Rectal smooth muscle tissue (tissue), 1 donor: ENCODE measurements at regions not wholly inside any gene's neighbourhood (a gene's known extent, or its start where the extent isn't known, plus 50 kb on each side); places are given as distances from the start of the nearest gene placed in this dataset.

Experiments used
- H3K27ac ChIP-seq: one replicate; pipeline ENCODE4 v1.7.0; 2013; ENCODE audit warnings: low read depth, low read length, inconsistent platforms
- H3K27me3 ChIP-seq: one replicate; pipeline ENCODE4 v1.7.0; 2013; ENCODE audit warnings: low read length; ENCODE audit not compliant: control insufficient read depth, insufficient read depth
- H3K36me3 ChIP-seq: one replicate; pipeline ENCODE4 v1.7.0; 2013; ENCODE audit warnings: low read length; ENCODE audit not compliant: control insufficient read depth, insufficient read depth
- H3K4me1 ChIP-seq: one replicate; pipeline ENCODE4 v1.7.0; 2013; ENCODE audit warnings: low read length; ENCODE audit not compliant: control insufficient read depth, insufficient read depth
- H3K4me3 ChIP-seq: one replicate; pipeline ENCODE4 v1.7.0; 2013; ENCODE audit warnings: low read length
- H3K9ac ChIP-seq: one replicate; pipeline ENCODE4 v1.7.0; 2013; ENCODE audit warnings: low read length

DNA sequence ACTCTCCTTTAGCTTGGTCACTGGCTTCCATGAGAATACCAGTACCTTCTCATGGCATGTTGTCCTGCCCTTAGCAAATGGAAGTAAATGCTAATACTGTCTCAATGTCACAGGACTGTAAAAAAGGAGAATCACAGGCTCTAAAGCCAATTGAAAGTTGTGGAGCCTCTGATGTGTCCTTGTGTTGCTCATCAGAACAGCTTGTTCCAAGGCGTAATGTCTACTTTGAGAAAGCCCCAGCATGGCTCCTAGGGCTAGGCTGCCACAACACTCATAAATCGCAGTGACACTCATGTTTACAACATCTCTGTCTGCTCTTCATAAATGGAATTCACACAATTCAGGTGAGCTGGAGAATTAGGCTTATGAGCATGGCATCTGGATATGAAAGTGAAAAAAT is 94.9 kb downstream of the ACTL7B start:
- Histone ChIP-seq H3K4me1 (no peaks in the 10 kb centered on the region), H3K9ac (no peak overlapping the region), H3K4me3 (no peak overlapping the region), H3K27me3 (no peaks in the 10 kb centered on the region), H3K36me3 (no peaks in the 10 kb centered on the region), H3K27ac (no peak overlapping the region)

DNA sequence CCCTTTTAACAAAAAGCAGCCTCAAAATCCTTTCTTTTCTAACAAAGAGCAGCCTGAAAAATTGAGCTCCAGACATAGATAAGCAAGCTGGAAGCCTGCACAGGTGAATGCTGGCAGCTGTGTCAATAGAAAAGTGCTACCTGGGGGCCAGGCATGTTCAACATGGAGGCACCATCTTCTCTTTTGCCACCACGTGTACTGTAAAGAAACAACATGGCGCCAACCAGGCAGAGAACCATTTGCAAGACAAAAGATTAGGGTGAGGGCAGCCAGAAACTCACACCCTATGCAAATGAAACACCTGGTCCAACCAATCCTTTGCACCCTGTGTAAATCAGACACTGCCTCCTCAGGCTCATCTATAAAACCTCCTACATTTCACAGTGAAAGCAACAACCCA is 96.0 kb downstream of the ACTL7B start:
- no peaks in the 10 kb centered on the region for H3K27me3 ChIP-seq
- no peak overlapping the region for H3K9ac ChIP-seq
- no peak overlapping the region for H3K4me3 ChIP-seq
- H3K4me1 ChIP-seq = no peaks in the 10 kb centered on the region
- no peak overlapping the region for H3K27ac ChIP-seq
- H3K36me3 ChIP-seq = no peaks in the 10 kb centered on the region

DNA sequence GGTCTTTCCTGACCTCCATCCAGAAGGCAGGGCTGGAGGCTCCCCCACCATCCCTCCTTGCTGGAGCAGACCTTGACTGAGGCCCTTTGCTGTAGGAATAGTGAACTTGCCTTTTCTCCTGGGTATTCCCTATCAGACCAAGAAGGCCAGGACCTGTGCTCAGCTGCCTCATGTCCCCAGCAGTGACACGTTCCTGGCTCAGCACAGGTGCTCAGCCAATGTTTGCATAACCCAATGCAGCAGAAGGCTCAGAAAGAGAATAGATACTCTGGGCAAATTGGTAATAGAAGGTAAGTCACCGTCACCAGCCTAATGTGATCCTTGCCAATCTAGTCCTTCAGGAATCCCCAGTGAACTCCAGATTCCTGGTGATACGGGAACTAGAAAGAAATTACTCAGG is 96.4 kb downstream of the ACTL7B start:
- Histone ChIP-seq H3K4me3 (no peak overlapping the region), H3K36me3 (no peaks in the 10 kb centered on the region), H3K9ac (no peak overlapping the region), H3K27me3 (no peaks in the 10 kb centered on the region), H3K27ac (no peak overlapping the region), H3K4me1 (no peaks in the 10 kb centered on the region)

GRCh38 chr9:108756746-108757490 is 98.9 kb downstream of the ACTL7B start:
- H3K36me3 ChIP-seq = no peaks in the 10 kb centered on the region
- H3K27me3 ChIP-seq = no peaks in the 10 kb centered on the region
- no peak overlapping the region for H3K4me3 ChIP-seq
- no peak overlapping the region for H3K27ac ChIP-seq
- H3K4me1 ChIP-seq = no peaks in the 10 kb centered on the region
- no peak overlapping the region for H3K9ac ChIP-seq

GRCh38 chr9:108755979-108756378 is 99.8 kb downstream of the ACTL7B start:
- Histone ChIP-seq H3K4me3 (no peak overlapping the region), H3K27me3 (no peaks in the 10 kb centered on the region), H3K27ac (no peak overlapping the region), H3K4me1 (no peaks in the 10 kb centered on the region), H3K36me3 (no peaks in the 10 kb centered on the region), H3K9ac (no peak overlapping the region)

- Histone ChIP-seq H3K4me3 (no peak overlapping the region), H3K4me1 (no peaks in the 10 kb centered on the region), H3K9ac (no peak overlapping the region), H3K27me3 (no peaks in the 10 kb centered on the region), H3K27ac (no peak overlapping the region), H3K36me3 (no peaks in the 10 kb centered on the region)
Measured at GRCh38 chr9:108751369-108751768, 104.4 kb downstream of the ACTL7B start.

GRCh38 chr9:108750661-108751215 is 105.0 kb downstream of the ACTL7B start:
- no peak overlapping the region for H3K9ac ChIP-seq
- no peak overlapping the region for H3K27ac ChIP-seq
- no peak overlapping the region for H3K4me3 ChIP-seq

DNA sequence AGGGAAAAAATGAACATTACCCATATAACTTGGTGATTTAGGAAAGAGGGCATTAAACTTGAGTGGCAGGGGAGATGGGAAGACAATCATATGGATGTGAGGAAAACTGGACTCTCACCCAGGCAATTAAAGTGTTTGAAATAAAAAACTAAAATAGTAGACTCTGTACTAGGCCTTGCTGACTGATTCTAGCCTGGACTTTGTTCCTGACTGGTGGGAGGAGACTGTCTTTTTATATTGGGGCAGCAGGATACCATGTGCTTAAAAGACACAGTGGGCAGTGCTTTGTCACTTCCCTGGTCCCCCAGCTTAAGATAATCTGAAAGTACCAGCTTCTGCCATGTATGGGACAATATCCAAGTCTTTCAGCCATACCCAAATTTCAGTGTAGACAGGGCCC is 107.0 kb downstream of the ACTL7B start:
- Histone ChIP-seq H3K4me3 (no peak overlapping the region), H3K9ac (no peak overlapping the region), H3K36me3 (no peaks in the 10 kb centered on the region), H3K27ac (no peak overlapping the region), H3K27me3 (no peaks in the 10 kb centered on the region), H3K4me1 (no peaks in the 10 kb centered on the region)

More at GRCh38 chr9:108750661-108751215, 105.0 kb downstream of the ACTL7B start:
- H3K27me3 ChIP-seq = no peaks in the 10 kb centered on the region
- H3K4me1 ChIP-seq = no peaks in the 10 kb centered on the region
- H3K36me3 ChIP-seq = no peaks in the 10 kb centered on the region

- no peak overlapping the region for H3K4me3 ChIP-seq
- H3K9ac ChIP-seq = no peak overlapping the region
- H3K27ac ChIP-seq = no peak overlapping the region
- no peaks in the 10 kb centered on the region for H3K27me3 ChIP-seq
- H3K4me1 ChIP-seq = no peaks in the 10 kb centered on the region
- H3K36me3 ChIP-seq = no peaks in the 10 kb centered on the region
Measured at GRCh38 chr9:108746864-108747263, 108.9 kb downstream of the ACTL7B start.

DNA sequence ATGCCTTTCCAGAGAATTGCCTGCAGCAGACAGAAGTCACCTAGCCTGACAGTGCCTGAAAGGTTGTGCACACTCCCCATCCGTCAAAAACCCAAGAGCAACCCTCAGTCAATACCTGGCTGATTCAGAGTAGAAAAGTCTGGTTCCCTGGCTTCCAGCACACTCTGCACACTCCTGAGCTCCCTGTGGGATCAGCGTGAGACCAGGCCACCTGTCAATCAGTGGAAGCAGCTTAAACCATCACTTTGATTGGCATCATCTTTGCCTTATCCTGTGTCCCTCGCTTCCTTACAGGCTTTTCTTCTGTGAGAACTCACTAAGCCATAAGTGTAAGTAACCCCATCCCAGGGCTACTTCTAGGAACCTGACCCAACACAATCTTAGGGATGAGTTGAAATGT is 109.8 kb downstream of the ACTL7B start:
- H3K27me3 ChIP-seq = no peaks in the 10 kb centered on the region
- H3K4me3 ChIP-seq = no peak overlapping the region
- H3K27ac ChIP-seq = no peak overlapping the region
- H3K36me3 ChIP-seq = no peaks in the 10 kb centered on the region
- no peak overlapping the region for H3K9ac ChIP-seq
- no peaks in the 10 kb centered on the region for H3K4me1 ChIP-seq

DNA sequence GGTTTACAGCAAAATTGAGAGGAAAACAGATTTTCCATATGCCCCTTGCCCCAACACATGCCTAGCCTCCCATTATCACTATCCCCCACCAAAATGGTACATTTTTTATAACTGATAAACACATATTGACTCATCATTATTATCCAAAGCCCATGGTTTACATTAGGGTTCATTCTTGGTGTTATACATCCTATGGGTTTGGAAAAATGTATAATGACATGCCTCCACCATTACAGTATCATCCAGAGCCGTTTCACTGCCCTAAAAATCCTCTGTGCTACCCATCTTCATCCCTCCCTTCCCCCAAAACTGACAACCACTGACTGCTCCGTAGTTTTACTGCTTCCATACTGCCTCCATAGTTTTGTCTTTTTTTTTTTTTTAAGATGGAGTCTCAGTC is 111.1 kb downstream of the ACTL7B start:
- no peaks in the 10 kb centered on the region for H3K4me1 ChIP-seq
- no peak overlapping the region for H3K9ac ChIP-seq
- no peak overlapping the region for H3K4me3 ChIP-seq
- H3K27ac ChIP-seq = no peak overlapping the region
- no peaks in the 10 kb centered on the region for H3K27me3 ChIP-seq
- H3K36me3 ChIP-seq = no peaks in the 10 kb centered on the region

GRCh38 chr9:108743901-108744371 is 111.8 kb downstream of the ACTL7B start:
- no peak overlapping the region for H3K4me3 ChIP-seq
- H3K27ac ChIP-seq = no peak overlapping the region
- H3K9ac ChIP-seq = no peak overlapping the region
- no peaks in the 10 kb centered on the region for H3K4me1 ChIP-seq
- H3K27me3 ChIP-seq = no peaks in the 10 kb centered on the region
- no peaks in the 10 kb centered on the region for H3K36me3 ChIP-seq

GRCh38 chr9:108743416-108743815 is 112.4 kb downstream of the ACTL7B start:
- no peak overlapping the region for H3K4me3 ChIP-seq
- no peak overlapping the region for H3K27ac ChIP-seq
- no peaks in the 10 kb centered on the region for H3K36me3 ChIP-seq
- H3K4me1 ChIP-seq = no peaks in the 10 kb centered on the region
- H3K9ac ChIP-seq = no peak overlapping the region
- H3K27me3 ChIP-seq = no peaks in the 10 kb centered on the region
